Motor neuron (in vitro differentiated cells): ENCODE measurements at regions not wholly inside any gene's neighbourhood (a gene's known extent, or its start where the extent isn't known, plus 50 kb on each side); places are given as distances from the start of the nearest gene placed in this dataset.
"Not testable (repeated sequence)": the region's sequence is repeated elsewhere in the genome, so short reads cannot be mapped to it uniquely, and the experiment has no call there.

Source experiments
- ATAC-seq, 8 experiments: fragments of 200-7000 bp; cut with Tn5 transposase; replicated peaks in 6 of 8; 2 replicates each; pipeline ENCODE4 v1.8.0; 2021; ENCODE audit warnings: mild to moderate bottlenecking in 8 of 8, moderate library complexity in 8 of 8
- H3K27ac ChIP-seq, 2 donors: fragments of 250-450 bp; sonication (Bioruptor Pico); 2 replicates each; pipeline ENCODE4 v1.9.0; 2021; ENCODE audit warnings: antibody characterized with exemption in 2 of 2, mild to moderate bottlenecking in 2 of 2, moderate library complexity in 1 of 2
- H3K4me1 ChIP-seq, 2 donors: fragments of 250-450 bp; sonication (Bioruptor Pico); replicated peaks in 1 of 2; 2 replicates each; pipeline ENCODE4 v1.6.1; 2021; ENCODE audit warnings: antibody characterized with exemption in 2 of 2, mild to moderate bottlenecking in 2 of 2, moderate library complexity in 1 of 2
- H3K4me3 ChIP-seq, 5 donors: fragments of 250-450 bp; sonication (Bioruptor Pico); 2 replicates each; pipeline ENCODE4 v1.9.0; 2021; ENCODE audit warnings: antibody characterized with exemption in 5 of 5, mild to moderate bottlenecking in 5 of 5, moderate library complexity in 4 of 5
- WGBS, 10 experiments: fragments of 450-650 bp; shearing (Covaris generic); methylation state at CpG; one replicate each; pipeline ENCODE4 v1.0.0; 2022; 5-methylcytosine and 5-hydroxymethylcytosine counted together
- in situ Hi-C, 9 experiments: fragments of 400-800 bp; cut with MboI; loops; one replicate each; pipeline ENCODE4 v1.15.0; 2021; ENCODE audit warnings: low sequenced_read_pairs in 9 of 9, low pct_unique_long_range_greater_than_20kb in 2 of 9; ENCODE audit not compliant: unreplicated experiment in 9 of 9

DNA sequence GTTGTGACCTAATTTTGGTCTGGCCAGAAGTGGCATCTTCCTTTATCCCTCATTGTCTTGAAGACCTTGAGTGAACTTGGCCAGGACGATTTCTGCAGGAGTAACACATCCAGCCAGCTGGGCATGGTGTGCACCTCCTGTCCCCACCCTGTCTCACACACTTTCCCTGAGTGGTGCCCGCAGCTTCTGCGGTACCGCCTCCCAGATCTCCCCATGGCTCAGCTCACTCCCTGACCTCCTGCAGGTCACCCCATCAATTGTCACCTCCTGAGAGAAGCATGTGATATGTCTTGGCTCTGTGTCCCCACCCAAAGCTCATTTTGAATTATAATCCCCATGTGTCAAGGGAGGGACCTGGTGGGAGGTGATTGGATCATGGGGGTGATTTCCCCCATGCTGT, 50.2 kb upstream of the TP53I11 start:
- WGBS, 10 experiments, result 0 to 93% (median 50%) methylated on average over 1 to 4 of the region's 4 CpGs; no CpG with 5 or more reads in 4 of the 10 experiments
- no peak overlapping the region for H3K4me3 ChIP-seq
- peak in 2 of 8 experiments; percentile 32 to 41 for ATAC-seq
- H3K4me1 ChIP-seq, result no peaks in the 10 kb centered on the region
- no peak overlapping the region for H3K27ac ChIP-seq
- in situ Hi-C loops, result no loop called here

- in situ Hi-C loops, result no loop called here
- ATAC-seq, result no peak
- H3K4me3 ChIP-seq, result no peak overlapping the region
- 36 to 94% (median 82%) methylated on average over 4 to 5 of the region's 6 CpGs for WGBS, 10 experiments
- H3K4me1 ChIP-seq, result no peaks in the 10 kb centered on the region
- no peak overlapping the region for H3K27ac ChIP-seq
Measured at GRCh38 chr11:45001466-45002165, 50.9 kb upstream of the TP53I11 start.

GRCh38 chr11:45005106-45005505, 54.4 kb upstream of the TP53I11 start:
- Histone ChIP-seq H3K27ac (no peak overlapping the region), H3K4me3 (no peak overlapping the region), H3K4me1 (no peaks in the 10 kb centered on the region)
- ATAC-seq, result no peak
- WGBS, 10 experiments, result 0 to 100% (median 87%) methylated on average over 1 of the region's 1 CpG
- in situ Hi-C loops, result no loop called here

DNA sequence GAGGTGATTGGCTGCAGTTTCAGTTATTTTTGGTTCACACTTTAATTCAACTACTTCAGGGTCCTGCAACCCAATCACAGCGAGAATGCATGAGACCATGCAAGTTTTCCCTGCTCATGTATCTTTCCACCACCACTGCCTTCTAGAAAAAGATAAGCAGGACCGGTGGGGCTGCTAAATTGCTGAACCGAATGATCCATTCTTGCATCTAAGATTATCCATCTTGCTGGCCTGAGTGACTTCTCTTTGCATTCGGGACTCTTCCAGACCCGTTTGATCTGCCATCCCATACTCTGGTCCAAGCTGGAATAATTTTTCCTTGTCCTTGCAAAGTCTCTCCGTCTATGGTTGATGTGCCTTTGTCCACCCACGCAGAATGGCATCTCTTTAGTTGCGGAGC, 56.3 kb upstream of the TP53I11 start:
- in situ Hi-C loops, result no loop called here
- Histone ChIP-seq H3K4me1 (no peaks in the 10 kb centered on the region), H3K4me3 (no peak overlapping the region), H3K27ac (no peak overlapping the region)
- ATAC-seq, result peak in 1 of 8 experiments; percentile 41
- 13 to 68% (median 56%) methylated on average over 3 to 8 of the region's 8 CpGs; no CpG with 5 or more reads in 1 of the 10 experiments for WGBS, 10 experiments

DNA sequence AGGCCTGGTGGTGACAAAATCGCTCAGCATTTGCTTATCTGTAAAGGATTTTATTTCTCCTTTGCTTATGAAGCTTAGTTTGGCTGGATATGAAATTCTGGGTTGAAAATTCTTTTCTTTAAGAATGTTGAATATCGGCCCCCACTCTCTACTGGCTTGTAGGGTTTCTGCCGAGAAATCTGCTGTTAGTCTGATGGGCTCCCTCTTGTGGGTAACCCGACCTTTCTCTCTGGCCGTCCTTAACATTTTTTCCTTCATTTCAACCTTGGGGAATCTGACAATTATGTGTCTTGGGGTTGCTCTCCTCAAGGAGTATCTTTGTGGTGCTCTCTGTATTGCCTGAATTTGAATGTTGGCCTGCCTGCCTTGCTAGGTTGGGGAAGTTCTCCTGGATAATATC, 65.3 kb upstream of the TP53I11 start:
- H3K4me3 ChIP-seq, H3K4me1 ChIP-seq, ATAC-seq, in situ Hi-C loops, H3K27ac ChIP-seq: not testable (repeated sequence)
- 40 to 100% (median 77%) methylated on average over 1 to 5 of the region's 5 CpGs; no CpG with 5 or more reads in 2 of the 10 experiments for WGBS, 10 experiments

GRCh38 chr11:45016446-45016845, 65.8 kb upstream of the TP53I11 start:
- H3K27ac ChIP-seq, in situ Hi-C loops, ATAC-seq, H3K4me1 ChIP-seq, H3K4me3 ChIP-seq: not testable (repeated sequence)
- WGBS, 10 experiments, result 21 to 94% (median 83%) methylated on average over 1 to 4 of the region's 4 CpGs

DNA sequence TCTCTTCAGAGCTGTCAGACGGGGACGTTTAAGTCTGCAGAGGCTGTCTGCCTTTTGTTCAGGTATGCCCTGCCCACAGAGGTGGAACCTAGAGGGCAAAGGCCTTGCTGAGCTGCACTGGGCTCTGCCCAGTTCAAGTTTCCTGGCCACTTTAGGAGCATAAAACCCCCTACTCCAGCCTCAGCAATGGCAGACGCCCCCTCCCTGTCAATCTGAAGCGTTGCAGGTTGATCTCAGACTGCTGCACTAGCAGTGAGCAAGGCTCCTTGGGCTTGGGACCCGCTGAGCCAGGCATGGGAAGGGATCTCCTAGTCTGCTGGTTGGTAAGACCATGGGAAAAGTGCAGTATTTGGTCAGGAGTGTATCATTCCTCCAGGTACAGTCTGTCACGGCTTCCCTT, 66.6 kb upstream of the TP53I11 start:
- Histone ChIP-seq H3K27ac (no peak overlapping the region), H3K4me3 (no peak overlapping the region), H3K4me1 (peaks cover 0 to 9% of the 10 kb centered on the region in 2 donors)
- in situ Hi-C loops, result no loop called here
- ATAC-seq, result no peak
- 0 to 56% (median 20%) methylated on average over 1 to 4 of the region's 6 CpGs; no CpG with 5 or more reads in 5 of the 10 experiments for WGBS, 10 experiments

- Histone ChIP-seq H3K4me3 (no peak overlapping the region), H3K4me1 (peaks cover 0 to 9% of the 10 kb centered on the region in 2 donors), H3K27ac (no peak overlapping the region)
- in situ Hi-C loops, result no loop called here
- no peak for ATAC-seq
Measured at GRCh38 chr11:45021001-45021400, 70.3 kb upstream of the TP53I11 start.

GRCh38 chr11:45021692-45022141, 71.0 kb upstream of the TP53I11 start:
- Histone ChIP-seq H3K27ac (no peak overlapping the region), H3K4me1 (peaks cover 0 to 9% of the 10 kb centered on the region in 2 donors), H3K4me3 (no peak overlapping the region)
- in situ Hi-C loops, result no loop called here
- peak; percentile 67 to 93 (median 81) for ATAC-seq
- WGBS, 10 experiments, result 0 to 60% (median 7%) methylated on average over 1 to 3 of the region's 9 CpGs; no CpG with 5 or more reads in 5 of the 10 experiments

GRCh38 chr11:45022294-45023064, 71.8 kb upstream of the TP53I11 start:
- ATAC-seq, result peak in 1 of 8 experiments; percentile 11
- Histone ChIP-seq H3K4me3 (no peak overlapping the region), H3K27ac (no peak overlapping the region), H3K4me1 (peaks cover 0 to 9% of the 10 kb centered on the region in 2 donors)
- in situ Hi-C loops, result no loop called here
- 0 to 100% (median 56%) methylated on average over 1 to 5 of the region's 9 CpGs; no CpG with 5 or more reads in 2 of the 10 experiments for WGBS, 10 experiments

GRCh38 chr11:45023065-45023365, 72.3 kb upstream of the TP53I11 start:
- Histone ChIP-seq H3K4me1 (peaks cover 0 to 9% of the 10 kb centered on the region in 2 donors), H3K27ac (no peak overlapping the region), H3K4me3 (no peak overlapping the region)
- in situ Hi-C loops, result no loop called here
- 40 to 100% (median 86%) methylated on average over 1 to 4 of the region's 5 CpGs; no CpG with 5 or more reads in 3 of the 10 experiments for WGBS, 10 experiments
- no peak for ATAC-seq

GRCh38 chr11:45024316-45024715, 73.6 kb upstream of the TP53I11 start:
- 17 to 71% (median 27%) methylated on average over 1 to 4 of the region's 4 CpGs; no CpG with 5 or more reads in 4 of the 10 experiments for WGBS, 10 experiments
- no peak for ATAC-seq
- peaks cover 4 to 9% of the 10 kb centered on the region in 2 donors for H3K4me1 ChIP-seq
- no peak overlapping the region for H3K4me3 ChIP-seq
- in situ Hi-C loops, result no loop called here
- H3K27ac ChIP-seq, result no peak overlapping the region

- no peak for ATAC-seq
- Histone ChIP-seq H3K27ac (no peak overlapping the region), H3K4me3 (no peak overlapping the region), H3K4me1 (peaks cover 11 to 13% of the 10 kb centered on the region in 2 donors)
- WGBS, 10 experiments, result 56 to 100% (median 83%) methylated on average over 1 to 4 of the region's 4 CpGs
- in situ Hi-C loops, result no loop called here
Measured at GRCh38 chr11:45024846-45025588, 74.3 kb upstream of the TP53I11 start.
